GM23248 (cell line): ENCODE measurements at regions not wholly inside any gene's neighbourhood (a gene's known extent, or its start where the extent isn't known, plus 50 kb on each side); places are given as distances from the start of the nearest gene placed in this dataset.

Experiments used
- EZH2 ChIP-seq: fragments of 200-600 bp; sonication (generic); IDR thresholded peaks from 2 replicates; pipeline ENCODE4 v1.6.1; 2018; ENCODE audit warnings: antibody characterized with exemption, mild to moderate bottlenecking; ENCODE audit not compliant: insufficient read depth, poor library complexity, severe bottlenecking
- EZH2phosphoT487 ChIP-seq: fragments of 200-600 bp; sonication (generic); IDR thresholded peaks from 2 replicates; pipeline ENCODE4 v1.6.1; 2018; ENCODE audit warnings: antibody characterized with exemption, moderate library complexity, mild to moderate bottlenecking, low read depth; ENCODE audit not compliant: insufficient read depth

- TF ChIP-seq EZH2 (no peak), EZH2phosphoT487 (no peak)
These were observed 603.2 kb upstream of the FAM241A start for GRCh38 chr4:111542056-111542455.
